ENCODE measurements at regions not wholly inside any gene's neighbourhood (a gene's known extent, or its start where the extent isn't known, plus 50 kb on each side); places are given as distances from the start of the nearest gene placed in this dataset.

GRCh38 chr1:5405263-5405662 is 587.0 kb downstream of the NPHP4 start:
- WGBS, 2 donors = 64 to 69% methylated on average over 3 of the region's 3 CpGs

GRCh38 chr1:5404412-5405203 is 587.6 kb downstream of the NPHP4 start:
- TF ChIP-seq CTCF (IDR thresholded peaks at IDR 0.05) (no peak), POLR2A (IDR thresholded peaks at IDR 0.05) (no peak)
- no peak overlapping the region for H3K4me3 ChIP-seq (ENCODE audit: low read depth, poor library complexity, severe bottlenecking)
- 84 to 86% methylated on average over 7 of the region's 7 CpGs for WGBS, 2 donors
- intact Hi-C loops (cut with DNase I; ENCODE audit: low total_unique reads) = no loop called here
- DNase-seq (ENCODE audit: low spot score in 2 of 2) = no peak

More at GRCh38 chr1:5405263-5405662, 587.0 kb downstream of the NPHP4 start:
- no peak overlapping the region for H3K4me3 ChIP-seq (ENCODE audit: low read depth, poor library complexity, severe bottlenecking)
- no peak for DNase-seq (ENCODE audit: low spot score in 2 of 2)
- TF ChIP-seq CTCF (IDR thresholded peaks at IDR 0.05) (no peak), POLR2A (IDR thresholded peaks at IDR 0.05) (no peak)
- intact Hi-C loops (cut with DNase I; ENCODE audit: low total_unique reads) = no loop called here

GRCh38 chr1:5403935-5404334 is 588.3 kb downstream of the NPHP4 start:
- DNase-seq (ENCODE audit: low spot score in 2 of 2) = no peak
- intact Hi-C loops (cut with DNase I; ENCODE audit: low total_unique reads) = no loop called here
- WGBS, 2 donors = 90 to 97% methylated on average over 3 to 5 of the region's 5 CpGs
- H3K4me3 ChIP-seq (ENCODE audit: low read depth, poor library complexity, severe bottlenecking) = no peak overlapping the region
- TF ChIP-seq CTCF (IDR thresholded peaks at IDR 0.05) (no peak), POLR2A (IDR thresholded peaks at IDR 0.05) (no peak)

- WGBS, 2 donors = 85 to 86% methylated on average over 10 of the region's 10 CpGs
- DNase-seq (ENCODE audit: low spot score in 2 of 2) = no peak
- TF ChIP-seq POLR2A (IDR thresholded peaks at IDR 0.05) (no peak), CTCF (IDR thresholded peaks at IDR 0.05) (no peak)
- intact Hi-C loops (cut with DNase I; ENCODE audit: low total_unique reads) = no loop called here
- no peak overlapping the region for H3K4me3 ChIP-seq (ENCODE audit: low read depth, poor library complexity, severe bottlenecking)
Observed at GRCh38 chr1:5402618-5403017, 589.6 kb downstream of the NPHP4 start.

- no peak for DNase-seq (ENCODE audit: low spot score in 2 of 2)
- 50 to 52% methylated on average over 1 of the region's 1 CpG for WGBS, 2 donors
- H3K4me3 ChIP-seq (ENCODE audit: low read depth, poor library complexity, severe bottlenecking) = no peak overlapping the region
- intact Hi-C loops (cut with DNase I; ENCODE audit: low total_unique reads) = no loop called here
- TF ChIP-seq CTCF (IDR thresholded peaks at IDR 0.05) = no peak
- no peak for TF ChIP-seq POLR2A (IDR thresholded peaks at IDR 0.05)
Observed at GRCh38 chr1:5399771-5400170, 592.5 kb downstream of the NPHP4 start.

GRCh38 chr1:5396593-5396992 is 595.6 kb downstream of the NPHP4 start:
- no peak for TF ChIP-seq CTCF (IDR thresholded peaks at IDR 0.05)
- TF ChIP-seq POLR2A (IDR thresholded peaks at IDR 0.05) = no peak

More at GRCh38 chr1:5396593-5396992, 595.6 kb downstream of the NPHP4 start:
- no peak for DNase-seq (ENCODE audit: low spot score in 2 of 2)
- 84 to 85% methylated on average over 3 of the region's 3 CpGs for WGBS, 2 donors
- intact Hi-C loops (cut with DNase I; ENCODE audit: low total_unique reads) = no loop called here
- H3K4me3 ChIP-seq (ENCODE audit: low read depth, poor library complexity, severe bottlenecking) = no peak overlapping the region

Measured in lower leg skin (tissue), 4 donors.